ENCODE measurements at regions not wholly inside any gene's neighbourhood (a gene's known extent, or its start where the extent isn't known, plus 50 kb on each side); places are given as distances from the start of the nearest gene placed in this dataset.

- no peak for TF ChIP-seq PRDM15 (CRISPR knock-in tag; IDR thresholded peaks at IDR 0.05)
- TF ChIP-seq E2F4 (IDR thresholded peaks at IDR 0.05; ENCODE audit: low read depth, low read length) = no peak
- TF ChIP-seq ZNF592 (IDR thresholded peaks at IDR 0.05) = no peak
Measured at GRCh38 chr15:99485992-99486370, 79.8 kb upstream of the MEF2A start (continued).
